ES-I3 (cell line): ENCODE measurements at regions not wholly inside any gene's neighbourhood (a gene's known extent, or its start where the extent isn't known, plus 50 kb on each side); places are given as distances from the start of the nearest gene placed in this dataset.

Experiments used
- H3K36me3 ChIP-seq: 2 replicates; pipeline ENCODE4 v1.6.1; 2013; ENCODE audit warnings: mild to moderate bottlenecking, low read length, control low read depth, moderate library complexity; ENCODE audit not compliant: insufficient read depth
- H3K4me1 ChIP-seq: 2 replicates; pipeline ENCODE4 v1.6.1; 2013; ENCODE audit warnings: mild to moderate bottlenecking, control low read depth, low read length; ENCODE audit not compliant: insufficient read depth
- H3K9ac ChIP-seq: 2 replicates; pipeline ENCODE4 v1.6.1; 2013; ENCODE audit warnings: low read depth, mild to moderate bottlenecking, low read length, moderate library complexity
- H3K9me3 ChIP-seq: 2 replicates; pipeline ENCODE4 v1.6.1; 2013; ENCODE audit warnings: mild to moderate bottlenecking, low read length, moderate library complexity; ENCODE audit not compliant: control insufficient read depth, insufficient read depth

DNA sequence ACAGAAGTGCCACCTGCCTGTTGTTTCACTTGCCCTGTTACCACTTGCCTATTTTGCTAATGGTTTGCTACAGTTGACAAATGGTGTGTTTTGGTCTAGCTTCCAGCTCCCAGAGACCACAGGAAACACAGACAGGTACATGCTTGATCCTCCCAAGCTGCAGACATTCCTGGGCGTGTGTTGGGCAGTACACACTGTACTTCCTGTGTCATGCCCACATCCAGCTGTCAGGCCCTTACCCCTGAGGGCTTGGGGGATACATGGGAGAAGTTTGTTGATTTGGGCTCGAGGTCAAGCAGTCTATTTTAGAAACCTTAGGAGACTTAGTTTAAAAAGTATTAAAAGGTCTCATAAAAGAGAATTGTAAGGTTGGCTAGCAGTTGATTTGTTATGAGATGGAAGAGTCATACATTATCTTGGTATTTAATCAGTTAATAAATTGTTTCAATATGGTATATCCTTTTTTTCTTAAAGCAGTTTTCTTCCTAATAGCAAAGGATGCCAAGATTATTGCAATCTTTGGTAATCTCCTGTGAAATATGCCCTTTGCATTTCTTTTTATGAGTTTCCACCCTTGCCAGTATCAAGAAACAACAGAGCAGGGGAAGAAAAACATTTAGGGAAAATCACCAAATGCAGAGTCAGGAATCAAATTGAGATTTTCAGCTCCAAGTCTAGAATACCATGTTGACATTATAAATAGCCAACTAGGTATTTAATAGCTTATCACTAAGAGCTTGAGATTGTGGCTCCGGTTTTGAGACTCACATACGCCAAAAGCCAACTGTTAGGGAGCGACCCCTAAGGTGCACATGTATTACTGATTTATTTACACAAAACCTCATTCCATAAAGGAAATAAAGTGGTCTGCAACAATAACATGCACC lies 52.3 kb upstream of the CD180 start:
- Histone ChIP-seq H3K36me3 (no peaks in the 10 kb centered on the region), H3K9me3 (no peaks in the 10 kb centered on the region)

DNA sequence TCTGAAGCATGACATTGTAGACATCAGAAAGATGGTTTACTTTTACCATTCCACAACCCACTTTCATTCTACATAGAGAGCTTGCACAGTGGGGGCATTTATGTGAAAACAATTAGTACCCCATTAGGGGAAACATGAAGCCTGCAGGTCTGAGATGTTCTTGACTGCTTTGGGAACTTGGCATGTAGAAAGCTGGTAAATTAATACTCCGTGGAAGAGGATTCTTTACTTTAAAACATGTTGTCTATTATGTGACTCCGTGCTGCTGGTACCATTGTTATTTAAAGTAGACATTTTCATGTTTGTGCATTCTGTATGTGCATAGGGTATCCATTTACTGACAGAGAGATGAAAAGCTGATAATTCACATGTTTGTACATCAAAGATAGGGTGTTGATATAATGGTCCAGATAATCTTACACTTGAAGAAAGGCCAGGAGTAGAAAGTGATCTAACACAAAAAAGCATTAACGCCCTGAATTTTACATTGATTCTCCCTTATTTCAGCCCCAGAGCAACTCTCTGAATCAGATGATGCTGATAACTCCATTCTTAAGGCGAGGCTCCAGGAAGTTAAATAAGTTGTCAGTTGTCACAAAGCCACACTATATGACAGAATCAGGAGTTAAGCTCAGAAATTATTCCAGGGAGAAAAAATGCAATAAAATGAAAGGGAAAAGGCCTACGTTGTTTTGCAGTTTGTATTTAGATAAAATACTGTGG lies 50.1 kb upstream of the CD180 start:
- Histone ChIP-seq H3K4me1 (peaks cover 8% of the 10 kb centered on the region), H3K9ac (no peak overlapping the region), H3K36me3 (no peaks in the 10 kb centered on the region), H3K9me3 (no peaks in the 10 kb centered on the region)

More for the DNA sequence above, 52.3 kb upstream of the CD180 start:
- H3K4me1 ChIP-seq, result peaks cover 8% of the 10 kb centered on the region
- no peak overlapping the region for H3K9ac ChIP-seq
